GM20000 (cell line): ENCODE measurements at regions not wholly inside any gene's neighbourhood (a gene's known extent, or its start where the extent isn't known, plus 50 kb on each side); places are given as distances from the start of the nearest gene placed in this dataset.
A peak's percentile ranks its signal among the peaks of the same experiment; 100 is the strongest.

ENCODE experiments used
- DNase-seq: peaks from one replicate; pipeline ENCODE4 v3.0.0; 2012; ENCODE audit warnings: low spot score
- CTCF ChIP-seq: IDR thresholded peaks from 2 replicates; pipeline ENCODE4 v1.5.1; 2012; ENCODE audit warnings: mild to moderate bottlenecking, control low read depth; ENCODE audit errors: extremely low read depth, missing control alignments

DNA sequence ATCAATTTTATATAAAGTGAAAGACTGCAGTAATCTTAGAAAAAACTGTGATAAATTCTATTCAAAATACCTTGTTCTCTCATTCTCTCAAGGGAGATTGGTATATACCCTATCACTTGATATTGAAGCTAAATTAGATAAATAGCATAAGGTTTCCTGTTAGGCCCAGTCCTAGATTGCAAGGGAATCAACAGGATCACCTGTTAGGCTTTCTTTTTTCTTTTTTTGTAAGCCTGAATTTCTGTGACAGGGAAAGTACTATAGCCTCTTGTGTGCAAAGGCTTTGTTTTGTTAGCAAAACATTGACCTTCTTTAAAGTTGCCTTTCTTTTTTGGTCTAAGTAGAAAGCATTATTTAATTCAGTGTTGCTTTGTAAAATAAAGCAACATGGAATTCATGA lies 100.0 kb downstream of the HAUS1 start:
- TF ChIP-seq CTCF: no peak
- no peak for DNase-seq

GRCh38 chr18:46207985-46208384 lies 103.8 kb downstream of the HAUS1 start:
- no peak for DNase-seq

DNA sequence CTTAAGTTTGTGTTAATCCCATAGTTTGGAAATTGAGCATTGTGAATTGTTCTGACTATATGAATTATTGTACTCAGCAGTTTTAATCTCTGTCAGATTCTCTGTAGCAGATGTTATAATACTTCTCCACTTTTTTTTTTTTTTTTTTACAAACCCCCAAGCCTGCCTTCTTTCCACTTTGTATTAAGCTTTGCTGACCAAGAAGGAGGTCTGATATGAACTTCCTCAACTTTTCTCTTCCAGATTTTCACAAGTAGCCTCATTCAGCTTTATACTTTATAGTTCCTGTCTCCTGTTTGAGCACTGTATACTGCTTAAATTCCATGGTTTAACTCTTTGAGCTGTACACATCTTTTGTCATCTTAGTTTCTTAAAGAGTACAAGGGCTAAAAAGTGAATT lies 105.0 kb downstream of the HAUS1 start:
- no peak for DNase-seq
- TF ChIP-seq CTCF: no peak

More at GRCh38 chr18:46207985-46208384, 103.8 kb downstream of the HAUS1 start:
- TF ChIP-seq CTCF: no peak

- DNase-seq: peak; percentile 23
These were observed 107.6 kb downstream of the HAUS1 start for GRCh38 chr18:46211816-46212215.

DNA sequence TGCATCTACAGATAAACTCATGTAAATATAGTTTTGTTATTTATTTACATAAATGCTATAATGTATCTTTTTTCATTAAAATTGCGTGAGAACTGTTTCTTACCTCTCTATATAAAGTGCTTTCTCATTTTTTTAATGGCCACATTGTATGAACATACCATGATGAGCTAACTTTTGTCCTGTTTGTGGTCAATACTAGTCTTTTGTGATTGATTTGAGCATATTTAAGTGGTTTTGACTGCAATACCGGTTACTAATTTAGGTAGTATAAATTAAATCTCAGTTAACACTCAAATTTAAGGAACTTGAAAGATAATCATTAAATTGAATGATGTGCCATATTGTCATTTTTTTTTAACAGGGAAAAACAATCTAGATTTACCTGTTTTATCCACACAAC lies 108.2 kb downstream of the HAUS1 start:
- TF ChIP-seq CTCF: no peak
- DNase-seq: no peak

More at GRCh38 chr18:46211816-46212215, 107.6 kb downstream of the HAUS1 start:
- TF ChIP-seq CTCF: no peak

DNA sequence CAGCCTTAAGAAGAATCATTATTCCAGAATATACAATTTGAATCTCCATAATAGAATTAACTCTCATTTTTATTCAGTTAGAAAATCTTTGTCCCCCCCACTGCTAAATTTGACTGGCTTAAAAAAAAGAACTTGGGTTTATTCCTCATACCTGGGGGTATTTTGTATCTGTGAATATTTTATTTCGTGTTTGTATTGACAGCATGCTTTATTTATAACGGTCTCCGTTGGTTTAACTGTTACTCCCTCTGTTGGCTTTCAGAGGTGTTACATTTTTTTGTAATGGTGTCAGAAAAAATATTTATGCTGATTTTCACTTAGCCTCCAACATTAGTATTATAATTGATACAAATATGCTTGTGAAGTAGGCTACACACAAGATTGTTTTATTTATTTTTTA lies 109.1 kb downstream of the HAUS1 start:
- peak; percentile 3 for TF ChIP-seq CTCF

DNA sequence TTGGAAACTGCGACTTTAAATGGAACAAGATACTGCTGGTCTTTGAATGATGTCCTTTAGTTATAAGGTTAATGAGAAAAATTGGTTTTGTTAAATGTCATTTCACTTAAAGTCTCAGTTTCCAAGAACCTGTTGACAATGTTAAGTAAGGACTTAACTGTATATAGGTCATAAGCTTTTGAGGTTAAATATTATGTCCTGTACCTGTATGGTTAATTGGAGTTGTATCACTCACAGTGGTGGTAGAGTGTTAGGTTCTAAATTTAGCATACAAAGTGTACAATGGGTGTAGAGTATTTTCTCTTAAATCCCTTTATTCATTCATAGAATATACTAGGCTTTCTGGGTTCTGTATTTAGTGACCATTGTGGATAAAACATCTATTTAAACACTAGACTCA lies 110.2 kb downstream of the HAUS1 start:
- DNase-seq: no peak
- TF ChIP-seq CTCF: no peak

More for the DNA sequence above, 109.1 kb downstream of the HAUS1 start:
- DNase-seq: peak; percentile 46
